K562 (cell line): ENCODE measurements at regions not wholly inside any gene's neighbourhood (a gene's known extent, or its start where the extent isn't known, plus 50 kb on each side); places are given as distances from the start of the nearest gene placed in this dataset.

ENCODE experiments used
- ATAC-seq: fragments of 200-7000 bp; cut with Tn5 transposase; 3 replicates; pipeline ENCODE4 v1.9.1; 2020; ENCODE audit warnings: moderate library complexity
- BruUV-seq: library from RNA; stranded (reverse); fragments of 400-500 nt; replicated peaks from 2 replicates; lab custom pipeline; 2021; lab: Mats Ljungman, UMichigan
- CTCF ChIA-PET: fragments of 300-600 bp; formaldehyde crosslinking; extraction: SDS; loops from one replicate; lab custom pipeline; 2021; ENCODE audit warnings: low intra/inter-chr PET ratio; lab: Yijun Ruan, JAX
- POLR2A ChIA-PET: fragments of 300-600, 350-650 bp; sonication (Branson Sonifier 250); formaldehyde crosslinking; extraction: SDS; loops from one replicate; lab custom pipeline; 2021; ENCODE audit warnings: antibody characterized with exemption, inconsistent platforms; lab: Yijun Ruan, JAX
- DNase-seq, 4 experiments: peaks; one replicate each; pipeline versions ENCODE4 v3.0.0 to v3.0.0-alpha.2; 2011 to 2018; ENCODE audit warnings: low spot score in 3 of 4, mixed read lengths in 3 of 4; ENCODE audit errors: extremely low read depth in 1 of 4
- FAIRE-seq: peaks from 2 replicates; lab custom pipeline; 2011; peaks lifted over from hg19 to GRCh38; lab: Jason Lieb, UNC
- H2AFZ ChIP-seq: 2 replicates; pipeline ENCODE4 v1.6.0; 2011; ENCODE audit warnings: low read depth, low read length, control low read depth, inconsistent platforms
- H3K27ac ChIP-seq: fragments of 200-600 bp; 3 replicates; pipeline ENCODE4 v1.8.0; 2011; ENCODE audit warnings: low read depth, mild to moderate bottlenecking, control low read depth, inconsistent platforms, low read length, moderate library complexity, mixed read lengths; ENCODE audit errors: extremely low read depth
- H3K27me3 ChIP-seq, 2 experiments: fragments of 300-600 bp in 1 of 2; 2 replicates in 1 of 2; 3 replicates in 1 of 2; pipeline versions ENCODE4 v1.6.0 to v1.8.0; 2011; ENCODE audit warnings: inconsistent platforms in 2 of 2, low read length in 2 of 2, mild to moderate bottlenecking in 1 of 2, mixed read lengths in 1 of 2, moderate library complexity in 1 of 2; ENCODE audit not compliant: control insufficient read depth in 2 of 2, insufficient read depth in 2 of 2
- H3K36me3 ChIP-seq: fragments of 300-600 bp; 3 replicates; pipeline ENCODE4 v1.8.0; 2011; ENCODE audit warnings: mild to moderate bottlenecking, low read length, inconsistent platforms; ENCODE audit not compliant: control insufficient read depth, insufficient read depth
- H3K4me1 ChIP-seq, 2 experiments: fragments of 200-600 bp in 1 of 2; replicated peaks in 1 of 2; 2 replicates in 1 of 2; 3 replicates in 1 of 2; pipeline versions ENCODE4 v1.5.1 to v1.8.0; 2011; ENCODE audit warnings: inconsistent platforms in 2 of 2, low read length in 2 of 2, mild to moderate bottlenecking in 1 of 2, mixed read lengths in 1 of 2, moderate library complexity in 1 of 2; ENCODE audit not compliant: control insufficient read depth in 2 of 2, insufficient read depth in 2 of 2
- H3K4me2 ChIP-seq: 2 replicates; pipeline ENCODE4 v1.6.1; 2011; ENCODE audit warnings: low read length, control low read depth, inconsistent platforms, mixed read lengths; ENCODE audit not compliant: insufficient read depth
- H3K4me3 ChIP-seq: fragments of 200-600 bp; sonication (generic), shearing (Covaris generic); 2 replicates; pipeline ENCODE4 v1.5.1; 2016; ENCODE audit warnings: control low read depth, inconsistent platforms
- H3K79me2 ChIP-seq: fragments of 200-600 bp; 3 replicates; pipeline ENCODE4 v1.8.0; 2011; ENCODE audit warnings: low read length, inconsistent platforms; ENCODE audit not compliant: control insufficient read depth, insufficient read depth
- H3K9ac ChIP-seq, 2 experiments: 2 replicates each; pipeline versions ENCODE4 v1.6.0 to v1.6.1; 2011; ENCODE audit warnings: low read depth in 2 of 2, low read length in 2 of 2, control low read depth in 1 of 2, inconsistent platforms in 1 of 2, mild to moderate bottlenecking in 1 of 2, mixed read lengths in 1 of 2; ENCODE audit not compliant: insufficient read depth in 1 of 2
- H3K9me1 ChIP-seq: one replicate; pipeline ENCODE4 v1.6.0; 2011; ENCODE audit warnings: inconsistent platforms, mild to moderate bottlenecking, low read length, moderate library complexity; ENCODE audit not compliant: control insufficient read depth, insufficient read depth
- H3K9me3 ChIP-seq: replicated peaks from 2 replicates; pipeline ENCODE4 v1.5.1; 2011; ENCODE audit warnings: low read depth, low read length, inconsistent platforms; ENCODE audit not compliant: control insufficient read depth, insufficient read depth
- H4K20me1 ChIP-seq: replicated peaks from 2 replicates; pipeline ENCODE4 v1.6.1; 2011; ENCODE audit warnings: low read length, inconsistent platforms, mixed read lengths; ENCODE audit not compliant: control insufficient read depth, insufficient read depth
- AFF4 ChIP-seq: sonication (generic); formaldehyde crosslinking; IDR thresholded peaks from 2 replicates; pipeline ENCODE4 v1.8.0; 2023; ENCODE audit warnings: mild to moderate bottlenecking, missing genetic modification reagents
- FOXM1 ChIP-seq, 2 experiments: fragments of 450-650 bp in 1 of 2; sonication (generic) in 1 of 2; formaldehyde crosslinking in 1 of 2; IDR thresholded peaks; 2 replicates each; pipeline versions ENCODE4 v1.6.1 to v1.9.0; 2017 to 2022; ENCODE audit warnings: low read depth in 2 of 2, mild to moderate bottlenecking in 2 of 2, missing genetic modification reagents in 1 of 2, moderate library complexity in 1 of 2
- FOXP4 ChIP-seq: sonication (generic); formaldehyde crosslinking; IDR thresholded peaks from 2 replicates; pipeline ENCODE4 v1.8.0; 2022; ENCODE audit warnings: mild to moderate bottlenecking, missing genetic modification reagents, borderline replicate concordance
- POLR3A ChIP-seq: IDR thresholded peaks from 2 replicates; pipeline ENCODE4 v1.6.1; 2011; ENCODE audit warnings: borderline replicate concordance, mild to moderate bottlenecking, moderate library complexity; ENCODE audit not compliant: insufficient read length, insufficient read depth; ENCODE audit errors: extremely low read depth
- SIN3A ChIP-seq, 2 experiments: fragments of 150-350 bp in 1 of 2; IDR thresholded peaks; 2 replicates each; pipeline ENCODE4 v1.6.1; 2011 to 2016; ENCODE audit warnings: borderline replicate concordance in 2 of 2, low read depth in 2 of 2, low read length in 2 of 2, mild to moderate bottlenecking in 2 of 2, moderate library complexity in 2 of 2; ENCODE audit not compliant: control insufficient read depth in 1 of 2
- SRF ChIP-seq, 2 experiments: fragments of 250-450, 450-650 bp in 1 of 2; sonication (Bioruptor Pico) in 1 of 2; sonication (generic) in 1 of 2; formaldehyde crosslinking; IDR thresholded peaks; 2 replicates each; pipeline versions ENCODE4 v1.5.0 to v1.5.1; 2020 to 2022; ENCODE audit warnings: mild to moderate bottlenecking in 1 of 2, missing genetic modification reagents in 1 of 2
- STAT5A ChIP-seq: IDR thresholded peaks from 2 replicates; pipeline ENCODE4 v1.6.1; 2012; ENCODE audit warnings: low read length, inconsistent platforms, borderline replicate concordance
- STAT6 ChIP-seq: sonication (generic); formaldehyde crosslinking; IDR thresholded peaks from 2 replicates; pipeline ENCODE4 v1.8.1; 2023; ENCODE audit warnings: mild to moderate bottlenecking, missing genetic modification reagents
- TAF1 ChIP-seq: IDR thresholded peaks from 2 replicates; pipeline ENCODE4 v1.6.1; 2011; ENCODE audit warnings: mild to moderate bottlenecking, low read length, moderate library complexity; ENCODE audit not compliant: insufficient read depth, control insufficient read depth, severe bottlenecking; ENCODE audit errors: extremely low read depth
- ZNF174 ChIP-seq: fragments of 250-450 bp; sonication (Bioruptor Pico); IDR thresholded peaks from 2 replicates; pipeline ENCODE4 v1.4.0; 2020; ENCODE audit warnings: mild to moderate bottlenecking
- ZNF277 ChIP-seq: fragments of 250-450 bp; sonication (Bioruptor Pico); IDR thresholded peaks from 2 replicates; pipeline ENCODE4 v1.8.0; 2022; ENCODE audit warnings: inconsistent platforms, mild to moderate bottlenecking, moderate library complexity, borderline replicate concordance
- WGBS: fragments of 100-300 bp; shearing (Covaris generic); methylation state at CpG from one replicate; pipeline ENCODE4 v1.1.6; 2016; ENCODE audit warnings: low coverage, mixed read lengths; ENCODE audit not compliant: insufficient coverage; ENCODE audit errors: missing lambda C conversion rate; 5-methylcytosine and 5-hydroxymethylcytosine counted together
- in situ Hi-C: fragments of 300-500 bp; cut with MboI; formaldehyde crosslinking; loops from 4 replicates; pipeline ENCODE4 v1.15.0; 2018; ENCODE audit warnings: inconsistent platforms, mixed read lengths
- intact Hi-C: fragments of 100-400 bp; cut with micrococcal nuclease; formaldehyde crosslinking; loops from 2 replicates; pipeline ENCODE4 v1.14.2; 2022

- Histone ChIP-seq H4K20me1 (no peaks in the 10 kb centered on the region), H3K27me3 (peaks cover 39 to 51% of the 10 kb centered on the region in 2 experiments), H3K79me2 (no peaks in the 10 kb centered on the region), H3K9me3 (no peaks in the 10 kb centered on the region), H3K27ac (no peak overlapping the region), H3K36me3 (no peaks in the 10 kb centered on the region), H3K4me1 (no peaks in the 10 kb centered on the region), H3K9ac (no peak overlapping the region), H3K9me1 (no peaks in the 10 kb centered on the region), H3K4me3 (no peak overlapping the region), H3K4me2 (no peak overlapping the region), H2AFZ (no peak overlapping the region)
- ATAC-seq: no peak
- 2% methylated on average over 9 of the region's 9 CpGs for WGBS
- intact Hi-C loops (no loop called here), in situ Hi-C loops (no loop called here)
- ChIA-PET CTCF (no interaction called here), POLR2A (no interaction called here)
- DNase-seq: no peak
- no peak for FAIRE-seq
- no TSS peak for BruUV-seq
- TF ChIP-seq FOXP4 (CRISPR knock-in tag) (no peak), ZNF277 (no peak), ZNF174 (no peak), FOXM1 (IDR thresholded peaks at IDR 0.05; ENCODE audit: low read depth) (no peak), FOXM1 (CRISPR knock-in tag; IDR thresholded peaks at IDR 0.05; ENCODE audit: low read depth) (no peak), SRF (CRISPR knock-in tag; IDR thresholded peaks at IDR 0.05) (no peak), POLR3A (no peak), TAF1 (no peak), SIN3A (IDR thresholded peaks at IDR 0.05; ENCODE audit: borderline replicate concordance in 2 of 2, control insufficient read depth in 1 of 2, low read depth in 2 of 2, low read length in 2 of 2) (no peak), AFF4 (CRISPR knock-in tag) (no peak), STAT6 (CRISPR knock-in tag) (no peak), STAT5A (no peak)
Measured at GRCh38 chr6:2433711-2434110, 188.3 kb upstream of the GMDS start.
